ENCODE measurements at regions not wholly inside any gene's neighbourhood (a gene's known extent, or its start where the extent isn't known, plus 50 kb on each side); places are given as distances from the start of the nearest gene placed in this dataset.

DNA sequence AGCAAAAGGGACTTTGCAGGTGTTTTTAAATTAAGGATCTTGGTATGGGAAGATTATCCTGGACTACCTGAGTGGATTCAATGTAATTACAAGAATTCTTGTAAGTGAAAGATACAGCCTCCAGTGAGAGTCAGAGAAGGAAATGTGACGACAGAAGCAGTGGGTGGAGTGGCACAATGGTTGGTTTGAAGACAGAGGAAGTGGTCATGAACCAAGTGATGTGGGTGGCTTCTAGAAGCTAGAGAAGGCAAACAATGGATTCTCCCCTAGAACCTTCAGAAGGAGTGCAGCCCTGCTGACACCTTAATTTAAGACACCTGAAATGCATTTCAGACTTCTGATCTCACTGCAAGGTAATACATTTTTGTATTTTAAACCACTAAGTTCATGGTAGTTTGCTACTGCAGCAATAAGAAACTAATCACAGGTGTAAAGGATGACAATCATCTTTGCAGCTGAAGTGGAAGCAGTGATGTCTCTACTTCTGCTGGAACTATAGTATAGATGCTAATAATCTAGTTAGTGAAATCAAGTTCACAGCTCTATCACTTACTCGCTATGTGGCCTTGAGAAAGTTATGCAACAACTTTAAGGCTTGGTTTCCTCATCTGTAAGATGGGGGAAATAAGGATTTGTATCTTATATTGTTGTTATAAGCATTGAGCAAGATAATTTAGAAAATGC lies 403.4 kb upstream of the SUCLG2 start:
- no peak for DNase-seq

DNA sequence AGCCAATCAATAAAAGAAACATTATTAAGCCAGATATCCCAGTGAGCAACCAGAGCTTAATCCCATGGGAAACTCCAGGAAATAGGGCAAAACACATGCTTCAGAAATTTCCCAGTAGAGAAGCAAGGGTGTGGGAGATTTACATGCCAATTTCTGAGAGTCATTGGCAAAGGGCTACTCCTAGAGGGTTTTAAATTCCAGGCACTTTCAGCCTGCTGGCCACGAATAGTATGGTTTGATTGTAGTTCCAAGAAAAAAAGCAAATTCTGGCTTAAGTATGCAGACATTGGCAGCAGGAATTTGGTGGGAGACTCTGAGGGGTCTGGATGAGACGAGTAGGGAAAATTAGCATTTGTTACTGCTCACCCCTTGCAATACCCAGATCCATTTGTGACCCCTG lies 402.1 kb upstream of the SUCLG2 start:
- no peak for DNase-seq

DNA sequence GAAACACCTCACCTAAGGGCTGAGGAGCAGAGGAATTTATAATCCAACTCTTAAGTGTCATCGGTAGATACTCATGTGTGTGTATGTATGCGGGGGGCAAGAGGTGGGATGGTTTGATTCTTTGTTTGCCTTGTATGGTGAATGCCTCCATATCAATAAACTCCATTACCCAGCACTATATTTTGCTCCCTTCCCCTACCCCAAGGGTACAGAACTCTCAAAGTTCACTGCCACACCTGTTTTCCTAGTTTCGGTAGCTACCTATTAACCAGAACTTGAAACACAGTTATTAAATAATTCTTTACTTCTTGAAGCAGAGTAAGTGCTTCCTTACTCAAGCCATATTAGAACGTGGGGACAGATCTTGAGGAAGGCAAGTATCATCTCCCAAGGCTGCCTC lies 400.8 kb upstream of the SUCLG2 start:
- no peak for DNase-seq

DNA sequence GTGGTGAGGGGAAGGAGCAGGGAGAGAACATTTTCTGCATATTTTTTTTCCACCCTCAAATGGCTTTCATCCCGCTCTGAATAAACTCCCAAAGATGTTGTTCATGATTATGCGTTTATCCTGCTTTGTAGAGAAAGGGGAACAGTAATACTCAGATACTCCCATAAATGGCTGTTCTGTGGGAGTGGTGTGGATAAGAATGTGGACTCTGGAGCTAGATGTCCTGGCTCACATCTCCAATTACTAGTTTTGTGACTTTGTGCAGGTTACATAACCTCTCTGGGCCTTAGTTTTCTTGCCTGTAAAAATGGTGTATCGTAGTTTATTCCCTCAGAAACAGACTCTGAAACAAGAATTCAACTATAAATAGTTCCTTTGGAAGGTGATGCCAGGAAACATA lies 395.4 kb upstream of the SUCLG2 start:
- DNase-seq = no peak

- peak; percentile 45 for DNase-seq
Measured at GRCh38 chr3:68045976-68046375, 391.6 kb upstream of the SUCLG2 start.

DNA sequence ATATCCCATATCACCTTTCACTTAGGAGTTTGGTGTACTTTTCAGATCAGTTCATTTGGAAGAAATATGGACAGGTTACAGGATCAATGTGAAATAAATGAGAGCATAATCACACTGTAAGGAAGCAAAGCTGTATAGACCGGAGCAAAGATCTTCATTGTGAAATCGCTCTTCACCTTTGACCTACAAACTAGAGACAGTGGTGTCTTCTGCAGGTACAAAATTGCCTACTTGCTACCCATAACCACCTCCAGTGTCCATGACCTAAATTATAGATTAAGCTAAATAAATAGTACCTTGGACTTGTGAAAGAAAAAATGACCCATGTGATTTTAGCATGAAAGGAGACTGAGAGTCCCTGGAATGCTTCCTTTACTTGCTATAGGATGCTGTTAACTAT lies 379.5 kb upstream of the SUCLG2 start:
- no peak for DNase-seq

DNA sequence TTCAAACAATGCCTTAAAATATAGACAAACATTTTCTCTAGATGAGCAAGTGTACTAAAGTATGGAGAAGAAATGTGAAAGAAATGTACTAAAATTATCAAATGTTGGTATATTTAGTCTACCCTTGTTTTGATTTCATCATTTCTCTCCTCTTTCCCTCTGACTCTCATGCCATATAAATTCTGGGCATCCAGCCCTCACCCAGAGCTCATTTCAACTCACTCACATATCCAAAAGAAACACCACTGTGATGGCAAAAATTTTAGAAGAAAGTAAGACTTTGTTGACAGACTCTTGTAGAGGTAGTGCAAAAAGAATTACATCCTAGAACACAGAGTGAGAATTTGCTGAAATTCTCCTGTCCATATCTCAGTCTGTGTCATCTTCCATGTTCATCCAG lies 377.8 kb upstream of the SUCLG2 start:
- DNase-seq = no peak

DNA sequence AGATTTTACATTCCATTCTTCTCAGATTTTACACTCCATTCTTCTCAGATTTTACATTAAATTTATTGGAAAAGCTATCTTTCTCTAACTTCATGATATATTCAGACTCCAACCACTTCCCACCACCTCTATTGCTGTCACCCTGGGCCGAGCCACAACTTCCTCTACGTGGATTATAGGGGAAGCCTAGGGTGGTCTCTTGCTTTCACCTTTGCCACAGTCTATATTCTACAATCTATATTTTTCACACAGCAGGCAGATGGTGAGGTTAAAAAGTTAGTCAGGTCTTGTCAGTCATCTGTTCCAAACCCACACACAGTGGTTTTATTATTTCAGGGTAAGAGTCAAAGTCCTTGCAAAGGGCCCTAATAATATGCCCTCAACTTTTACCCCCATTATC lies 370.8 kb upstream of the SUCLG2 start:
- DNase-seq = no peak

DNA sequence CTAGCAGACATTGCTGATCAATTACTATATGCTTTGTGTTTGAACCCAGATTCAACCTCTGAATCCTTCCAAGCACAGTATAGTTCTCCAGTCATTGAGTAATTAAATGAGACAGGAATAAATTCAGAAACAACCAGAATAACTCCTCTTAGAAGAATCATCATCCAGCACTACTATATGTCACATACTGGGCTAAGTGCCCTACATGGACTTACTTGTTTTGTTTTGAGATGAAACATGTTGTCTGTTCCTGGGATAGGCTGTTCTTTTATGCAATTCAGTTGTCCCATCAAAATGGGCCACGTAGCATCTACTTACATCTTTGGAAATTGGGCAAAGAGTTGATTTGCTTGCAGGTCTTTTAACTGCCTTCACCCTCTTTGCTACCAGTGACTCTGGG lies 365.5 kb upstream of the SUCLG2 start:
- DNase-seq = no peak

DNA sequence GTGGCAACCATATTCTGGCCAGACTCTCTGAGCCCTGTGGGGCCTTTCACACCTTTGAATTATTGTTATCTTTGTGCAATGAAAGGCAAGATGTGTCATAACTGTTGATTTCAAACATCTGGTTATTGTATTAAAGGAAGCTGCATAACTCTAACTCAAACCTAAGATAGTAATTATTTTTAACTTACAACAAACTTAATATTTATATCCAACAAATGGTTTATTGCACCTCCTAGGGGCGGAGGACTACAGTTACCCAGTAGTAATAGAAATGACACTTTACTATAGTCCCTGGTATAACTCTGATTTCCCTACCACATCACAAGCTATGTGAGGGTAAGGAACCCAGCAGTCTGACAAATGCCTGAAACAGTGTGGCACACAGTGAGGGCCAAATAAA lies 363.9 kb upstream of the SUCLG2 start:
- no peak for DNase-seq

DNA sequence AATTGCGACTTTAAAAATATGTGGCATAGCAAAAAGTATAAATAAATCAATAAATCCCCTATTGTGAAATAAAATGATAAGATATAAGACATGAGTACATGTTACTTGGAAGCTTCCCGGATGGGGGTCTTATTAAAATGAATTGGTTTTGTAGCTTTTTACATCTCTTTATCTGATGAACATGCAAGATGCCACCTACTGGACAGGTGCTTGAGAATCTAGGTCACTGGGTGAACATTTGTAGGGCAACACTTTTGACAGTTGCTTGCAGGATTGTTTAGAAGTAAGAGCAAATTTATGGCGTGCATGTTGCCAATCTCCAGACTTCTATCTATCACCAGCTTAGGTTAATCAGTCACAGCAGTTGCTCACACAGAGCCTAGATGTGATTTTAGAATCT lies 362.7 kb upstream of the SUCLG2 start:
- DNase-seq = no peak

DNA sequence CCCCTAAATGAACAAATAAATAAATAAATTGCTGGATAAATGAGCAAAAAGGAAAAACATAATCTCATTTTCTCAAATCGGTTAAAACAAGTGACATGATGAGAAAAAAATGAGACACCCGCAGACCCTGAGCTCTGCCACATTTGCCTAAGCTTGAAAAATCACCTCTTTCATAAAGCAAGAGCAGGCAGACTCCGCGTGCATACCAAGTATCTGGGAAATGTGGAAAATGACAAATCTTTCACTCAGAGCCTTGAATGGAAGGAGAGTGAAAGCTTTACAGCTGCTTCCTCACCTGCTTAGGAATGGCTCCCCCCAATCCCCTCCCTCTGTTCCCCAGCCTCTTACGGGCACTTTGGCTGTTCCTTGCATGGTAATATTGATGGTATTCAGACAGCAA lies 355.5 kb upstream of the SUCLG2 start:
- DNase-seq = no peak

DNA sequence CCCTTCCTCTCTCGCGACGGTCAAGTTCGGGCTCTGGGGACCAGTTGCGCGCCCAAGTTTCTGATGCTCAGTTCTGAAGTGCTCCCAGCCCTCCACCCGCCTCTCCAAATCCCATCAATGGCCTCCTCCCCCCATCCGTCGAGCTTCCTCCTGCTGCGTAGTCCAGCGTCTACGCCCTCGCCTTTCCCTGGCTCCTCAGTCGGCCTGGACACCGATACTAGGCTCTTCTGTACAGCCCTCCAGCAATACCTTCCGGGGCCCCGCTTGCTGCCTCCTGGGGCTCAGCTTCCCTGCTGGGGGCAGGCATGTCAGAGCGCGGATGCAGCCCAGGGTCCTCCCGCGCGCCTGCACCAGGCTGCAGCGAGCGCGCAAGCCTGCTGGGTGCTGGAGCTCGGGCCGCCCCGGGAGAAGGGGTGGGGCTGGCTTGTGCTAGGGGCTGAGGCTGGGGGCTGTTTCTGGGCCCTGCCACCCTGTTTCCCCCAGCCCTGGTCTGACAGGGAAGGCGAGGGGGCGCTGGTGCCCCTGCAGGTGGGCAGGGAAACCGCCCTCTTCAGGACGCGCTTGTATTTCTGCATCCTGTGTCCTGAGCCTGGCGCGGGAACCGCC lies 353.3 kb upstream of the SUCLG2 start:
- peak; percentile 30 for DNase-seq

DNA sequence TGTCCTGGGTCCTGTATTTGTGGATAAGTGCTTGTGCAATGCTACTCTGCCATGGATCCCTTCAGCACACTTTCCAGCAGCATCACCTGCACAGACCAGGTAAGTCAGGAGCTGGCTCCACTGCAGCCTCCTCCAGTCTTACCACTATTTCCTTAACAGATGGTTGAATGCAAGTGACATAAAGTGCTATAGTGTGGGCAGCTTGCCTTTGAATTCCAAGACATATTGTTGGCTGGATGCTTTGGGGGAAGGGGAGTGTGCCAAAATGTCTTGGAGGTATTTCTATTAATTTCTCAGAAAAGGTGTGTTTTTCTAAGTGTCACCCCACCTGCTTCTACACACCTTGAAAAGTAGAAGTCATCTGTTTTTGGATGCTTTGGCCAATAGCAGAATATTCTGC lies 352.2 kb upstream of the SUCLG2 start:
- DNase-seq = no peak

GRCh38 chr3:68004091-68004490 lies 349.7 kb upstream of the SUCLG2 start:
- no peak for DNase-seq

DNA sequence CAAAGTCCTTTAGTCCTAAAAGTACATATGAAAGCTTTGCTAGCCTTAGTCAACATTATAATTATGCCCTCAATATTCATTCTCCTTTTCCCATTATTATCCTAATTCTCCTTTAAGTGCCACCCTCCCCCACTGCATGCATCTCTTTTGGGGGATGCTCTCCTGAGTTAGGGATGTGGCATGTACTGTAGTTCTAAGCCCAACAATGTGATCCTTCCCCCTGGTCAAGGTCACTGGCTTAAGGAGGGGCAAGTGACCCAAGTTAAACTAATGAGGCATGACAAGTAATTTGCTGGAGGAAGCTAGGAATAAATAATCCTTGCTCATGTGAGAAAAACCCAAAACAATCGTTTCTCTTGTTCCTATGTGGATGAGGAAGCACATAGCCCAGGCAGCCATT lies 343.9 kb upstream of the SUCLG2 start:
- no peak for DNase-seq

DNA sequence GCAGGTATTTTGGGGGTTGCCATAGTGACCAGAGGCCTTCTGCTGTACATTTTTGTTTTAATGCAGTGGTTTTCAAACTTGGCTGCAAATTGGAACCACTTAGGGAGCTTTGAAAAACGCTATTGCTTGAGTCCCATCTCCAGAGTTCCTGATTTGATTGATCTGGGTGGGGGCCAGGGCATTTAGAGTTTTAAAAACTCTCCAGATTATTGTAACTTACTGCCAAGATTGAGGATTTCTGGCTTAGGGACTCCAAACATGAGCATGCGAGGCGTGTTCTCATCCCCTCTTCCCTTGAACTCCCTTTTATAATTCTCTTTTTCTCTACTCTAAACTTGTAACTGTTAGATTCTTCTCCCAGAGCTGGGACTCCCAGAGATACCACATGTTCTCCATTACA lies 340.8 kb upstream of the SUCLG2 start:
- peak; percentile 45 for DNase-seq

DNA sequence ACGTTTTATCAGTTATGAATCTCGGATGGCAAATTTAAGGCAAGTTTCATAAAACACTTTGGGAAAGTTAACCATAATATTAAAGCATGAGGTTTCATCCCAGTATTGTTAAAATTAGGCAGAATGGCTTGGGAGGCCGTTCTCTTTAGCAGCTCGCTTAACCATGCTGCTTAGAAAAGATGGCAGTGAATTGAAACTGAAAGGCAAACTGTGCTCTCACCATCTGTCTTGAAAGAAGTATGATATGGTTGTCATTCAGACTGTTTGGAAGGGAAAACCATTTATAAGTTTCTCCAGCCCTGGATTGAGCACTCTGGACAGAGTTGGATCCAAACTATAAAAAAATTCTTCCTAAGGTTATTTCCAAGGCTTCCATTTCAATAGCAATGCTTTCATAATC lies 332.3 kb upstream of the SUCLG2 start:
- no peak for DNase-seq

GRCh38 chr3:67983166-67983565 lies 328.8 kb upstream of the SUCLG2 start:
- DNase-seq = no peak

DNA sequence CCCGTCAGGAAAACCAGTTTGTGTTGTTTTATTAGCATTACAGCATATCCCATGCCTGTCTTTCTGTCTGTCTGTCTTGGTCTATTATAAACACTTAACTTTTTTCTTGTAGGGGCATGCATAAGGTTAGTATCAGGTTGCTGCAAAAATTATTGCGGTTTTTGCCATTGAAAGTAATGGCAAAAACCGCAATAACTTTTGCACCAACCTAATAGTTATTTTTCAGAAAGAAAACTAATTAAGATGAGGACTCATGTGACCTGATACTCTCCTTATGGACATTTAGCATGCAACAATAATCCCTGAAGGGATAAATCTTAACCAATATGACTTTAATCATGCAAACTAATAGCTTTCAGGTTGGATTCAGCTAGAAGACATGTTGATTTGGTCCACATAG lies 326.7 kb upstream of the SUCLG2 start:
- DNase-seq = no peak

DNA sequence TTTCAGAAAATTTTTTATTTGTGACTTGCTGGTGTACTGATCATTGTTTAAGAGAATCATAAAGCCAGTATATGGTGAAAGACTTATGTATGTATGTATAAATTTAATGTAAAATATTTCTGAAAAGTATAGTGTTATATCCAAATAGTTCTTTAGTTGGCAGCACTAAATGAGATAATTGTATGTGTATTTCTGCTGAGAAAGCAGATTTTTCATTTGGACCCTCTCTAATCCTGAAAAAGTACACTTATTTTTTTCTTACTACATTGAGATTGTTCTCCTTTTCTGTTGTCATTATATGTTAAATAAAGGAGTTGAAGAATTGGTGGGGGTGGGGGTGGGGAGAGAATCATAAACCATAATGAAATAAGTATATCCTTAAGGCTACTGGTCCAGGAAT lies 324.9 kb upstream of the SUCLG2 start:
- DNase-seq = no peak

- DNase-seq = no peak
Measured at GRCh38 chr3:67977762-67978161, 323.4 kb upstream of the SUCLG2 start.

DNA sequence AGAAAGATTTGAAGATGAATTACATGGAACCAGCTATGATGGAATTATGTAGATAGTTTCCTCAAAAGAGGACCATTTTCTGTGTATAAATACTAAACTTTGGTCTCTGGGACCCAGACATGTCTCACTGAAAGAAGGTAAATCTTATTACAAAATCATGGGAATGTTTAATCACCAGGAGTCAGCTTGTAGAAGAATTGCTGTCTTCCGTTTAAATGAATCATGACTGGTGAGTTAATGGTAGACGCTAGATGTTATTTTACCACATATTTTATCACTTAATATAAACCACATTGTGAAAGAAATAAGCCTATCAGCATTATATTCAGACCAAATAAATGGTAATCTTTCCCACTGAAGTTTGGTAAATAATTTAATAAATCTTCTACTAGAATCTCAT lies 322.3 kb upstream of the SUCLG2 start:
- DNase-seq = no peak

DNA sequence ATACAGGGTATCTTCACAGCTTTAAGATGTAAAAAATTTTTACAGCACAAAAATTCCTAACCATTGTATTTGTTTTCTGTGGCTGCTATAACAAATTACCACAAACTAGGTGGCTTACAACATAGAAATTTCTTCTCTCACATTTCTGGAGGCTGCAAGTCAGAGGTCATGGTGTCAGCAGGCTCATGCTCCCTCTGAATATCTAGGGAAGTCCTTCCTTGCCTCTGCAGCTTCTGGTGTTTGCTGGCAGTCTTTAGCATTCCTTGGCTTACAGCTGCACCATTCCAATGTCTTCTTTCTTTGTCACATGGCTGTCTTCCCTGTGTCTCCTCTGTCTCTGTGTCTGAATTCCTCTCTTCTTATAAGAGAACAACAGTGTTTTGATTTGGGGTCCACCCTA lies 310.2 kb upstream of the SUCLG2 start:
- DNase-seq = no peak

Measured in muscle of arm (tissue), 1 donor.